AG09319 (cell line): ENCODE measurements at regions not wholly inside any gene's neighbourhood (a gene's known extent, or its start where the extent isn't known, plus 50 kb on each side); places are given as distances from the start of the nearest gene placed in this dataset.
"Not testable (repeated sequence)": the region's sequence is repeated elsewhere in the genome, so short reads cannot be mapped to it uniquely, and the experiment has no call there.

Source experiments
- DNase-seq: peaks from one replicate; pipeline ENCODE4 v3.0.0-alpha.2; 2010; ENCODE audit warnings: low read depth; ENCODE audit errors: extremely low read depth
- TF ChIP-seq, protein P1 (sequence below): IDR thresholded peaks from 2 replicates; pipeline ENCODE4 v1.5.1; 2011; ENCODE audit warnings: low read depth, mild to moderate bottlenecking, inconsistent platforms, low read length, moderate library complexity

DNA sequence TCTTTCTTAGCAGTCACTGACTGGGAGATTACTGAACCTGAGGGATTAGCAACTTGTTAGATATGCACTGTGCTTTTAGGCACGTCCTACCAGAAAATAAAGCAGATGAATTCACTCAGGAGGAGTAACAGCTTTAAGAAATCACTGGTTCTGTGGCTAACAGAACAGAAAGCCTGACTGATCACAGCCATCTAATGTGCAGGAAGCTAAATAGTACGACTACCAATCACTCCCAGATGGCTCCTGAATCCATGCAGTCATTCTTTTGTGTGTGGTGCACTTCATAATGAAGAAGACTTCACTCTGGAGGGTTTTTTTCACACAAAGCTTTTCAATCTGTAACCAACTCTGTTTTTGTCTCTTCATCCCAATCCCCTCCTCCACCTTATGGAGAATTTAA lies 305.3 kb upstream of the INTU start:
- DNase-seq: no peak
- TF ChIP-seq, protein P1, sequence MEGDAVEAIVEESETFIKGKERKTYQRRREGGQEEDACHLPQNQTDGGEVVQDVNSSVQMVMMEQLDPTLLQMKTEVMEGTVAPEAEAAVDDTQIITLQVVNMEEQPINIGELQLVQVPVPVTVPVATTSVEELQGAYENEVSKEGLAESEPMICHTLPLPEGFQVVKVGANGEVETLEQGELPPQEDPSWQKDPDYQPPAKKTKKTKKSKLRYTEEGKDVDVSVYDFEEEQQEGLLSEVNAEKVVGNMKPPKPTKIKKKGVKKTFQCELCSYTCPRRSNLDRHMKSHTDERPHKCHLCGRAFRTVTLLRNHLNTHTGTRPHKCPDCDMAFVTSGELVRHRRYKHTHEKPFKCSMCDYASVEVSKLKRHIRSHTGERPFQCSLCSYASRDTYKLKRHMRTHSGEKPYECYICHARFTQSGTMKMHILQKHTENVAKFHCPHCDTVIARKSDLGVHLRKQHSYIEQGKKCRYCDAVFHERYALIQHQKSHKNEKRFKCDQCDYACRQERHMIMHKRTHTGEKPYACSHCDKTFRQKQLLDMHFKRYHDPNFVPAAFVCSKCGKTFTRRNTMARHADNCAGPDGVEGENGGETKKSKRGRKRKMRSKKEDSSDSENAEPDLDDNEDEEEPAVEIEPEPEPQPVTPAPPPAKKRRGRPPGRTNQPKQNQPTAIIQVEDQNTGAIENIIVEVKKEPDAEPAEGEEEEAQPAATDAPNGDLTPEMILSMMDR: no peak

DNA sequence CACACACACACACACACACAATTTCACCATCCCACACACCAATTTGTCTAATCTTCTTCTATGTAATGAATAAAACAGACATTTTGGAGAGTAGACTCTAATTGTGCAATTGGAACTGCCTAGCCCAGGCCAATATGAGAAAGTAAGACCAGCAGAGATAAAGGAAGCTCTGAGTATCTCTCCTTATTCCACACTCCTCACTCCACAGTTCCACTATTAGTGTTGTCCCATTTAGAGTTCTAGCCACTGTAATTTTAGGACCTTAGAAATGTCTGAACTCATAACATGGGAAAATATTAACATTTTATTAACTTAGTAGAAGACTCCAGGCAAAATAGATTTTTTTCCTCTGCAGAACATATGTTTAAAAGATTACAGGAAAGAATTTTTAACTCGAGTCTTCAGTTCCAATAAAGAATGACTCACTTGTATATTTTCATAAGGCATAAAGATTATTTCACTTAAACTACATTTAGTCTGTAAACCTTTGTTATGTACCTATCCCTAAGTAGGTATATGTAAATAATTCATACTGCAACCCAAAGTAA lies 297.6 kb upstream of the INTU start:
- DNase-seq: no peak

DNA sequence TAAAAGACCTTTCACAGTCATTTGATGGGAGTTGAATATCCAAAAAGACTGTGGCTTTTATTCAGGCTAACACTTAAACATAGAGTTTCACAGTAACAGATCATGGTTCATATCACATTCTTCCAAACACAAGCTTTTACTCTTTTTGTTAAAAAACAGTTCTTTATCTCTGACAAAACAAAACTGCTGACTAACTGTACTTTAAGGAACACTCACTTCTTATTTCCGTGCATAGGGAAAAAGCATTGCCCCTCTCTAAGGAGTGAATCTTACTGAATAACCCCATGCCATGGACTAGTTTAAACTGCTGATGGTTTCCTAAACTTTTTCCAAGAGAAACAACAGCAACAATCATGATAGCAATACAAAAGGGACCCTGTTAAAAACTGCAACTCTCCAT lies 297.0 kb upstream of the INTU start:
- TF ChIP-seq, protein P1: no peak
- no peak for DNase-seq

More for the DNA sequence above, 297.6 kb upstream of the INTU start:
- TF ChIP-seq, protein P1: no peak

DNA sequence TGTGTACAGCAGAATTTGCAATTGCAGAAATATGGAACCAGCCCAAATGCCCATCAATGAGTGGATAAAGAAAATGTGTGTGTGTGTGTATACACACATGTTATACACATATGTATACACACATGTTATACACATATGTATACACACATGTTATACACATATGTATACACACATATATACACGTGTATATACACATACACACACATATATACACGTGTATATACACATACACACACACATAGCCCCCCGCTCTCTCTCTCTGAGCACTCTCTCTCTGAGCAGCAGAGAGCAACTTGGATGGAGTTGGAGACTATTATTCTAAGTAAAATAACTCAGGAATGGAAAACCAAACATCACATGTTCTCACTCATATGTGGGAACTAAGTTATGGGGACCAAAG lies 289.6 kb upstream of the INTU start:
- not testable (repeated sequence) for DNase-seq

DNA sequence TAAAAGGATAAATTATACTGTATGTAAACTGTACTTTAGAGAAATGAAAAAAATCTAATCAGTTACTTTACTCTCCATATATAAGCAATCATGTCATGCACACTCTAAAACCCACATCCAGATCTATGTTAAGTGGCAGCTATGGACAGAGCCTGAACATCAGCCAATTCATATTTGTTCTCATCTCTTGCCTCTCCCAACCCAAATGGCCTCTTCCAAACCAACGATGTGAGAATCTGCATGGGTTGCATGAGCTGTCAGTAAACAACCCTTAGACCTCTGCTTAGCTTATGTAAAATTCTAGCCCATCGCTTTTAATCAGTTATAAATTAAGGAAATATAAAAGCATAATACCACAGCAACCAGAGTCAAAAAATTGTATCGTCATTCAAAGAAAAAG lies 288.7 kb upstream of the INTU start:
- no peak for DNase-seq
- TF ChIP-seq, protein P1: no peak

DNA sequence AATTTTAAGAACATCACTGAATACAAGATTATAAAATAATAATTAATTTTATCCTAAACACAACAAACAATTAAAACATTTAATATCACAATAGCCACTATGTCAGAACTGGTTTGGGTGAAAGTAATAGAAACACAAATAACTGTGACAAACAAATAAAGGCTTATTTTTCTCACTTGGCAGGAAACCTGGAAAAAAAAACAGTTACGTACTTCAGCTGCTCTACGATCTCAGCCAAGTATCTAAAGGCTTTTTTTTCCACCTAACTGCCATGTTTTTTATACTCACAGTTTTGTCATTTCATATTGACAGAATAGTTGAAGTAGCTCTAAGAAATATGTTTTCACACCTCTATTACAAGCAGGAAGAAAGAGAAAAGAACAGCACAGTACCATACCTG lies 284.8 kb upstream of the INTU start:
- TF ChIP-seq, protein P1: no peak
- DNase-seq: no peak

DNA sequence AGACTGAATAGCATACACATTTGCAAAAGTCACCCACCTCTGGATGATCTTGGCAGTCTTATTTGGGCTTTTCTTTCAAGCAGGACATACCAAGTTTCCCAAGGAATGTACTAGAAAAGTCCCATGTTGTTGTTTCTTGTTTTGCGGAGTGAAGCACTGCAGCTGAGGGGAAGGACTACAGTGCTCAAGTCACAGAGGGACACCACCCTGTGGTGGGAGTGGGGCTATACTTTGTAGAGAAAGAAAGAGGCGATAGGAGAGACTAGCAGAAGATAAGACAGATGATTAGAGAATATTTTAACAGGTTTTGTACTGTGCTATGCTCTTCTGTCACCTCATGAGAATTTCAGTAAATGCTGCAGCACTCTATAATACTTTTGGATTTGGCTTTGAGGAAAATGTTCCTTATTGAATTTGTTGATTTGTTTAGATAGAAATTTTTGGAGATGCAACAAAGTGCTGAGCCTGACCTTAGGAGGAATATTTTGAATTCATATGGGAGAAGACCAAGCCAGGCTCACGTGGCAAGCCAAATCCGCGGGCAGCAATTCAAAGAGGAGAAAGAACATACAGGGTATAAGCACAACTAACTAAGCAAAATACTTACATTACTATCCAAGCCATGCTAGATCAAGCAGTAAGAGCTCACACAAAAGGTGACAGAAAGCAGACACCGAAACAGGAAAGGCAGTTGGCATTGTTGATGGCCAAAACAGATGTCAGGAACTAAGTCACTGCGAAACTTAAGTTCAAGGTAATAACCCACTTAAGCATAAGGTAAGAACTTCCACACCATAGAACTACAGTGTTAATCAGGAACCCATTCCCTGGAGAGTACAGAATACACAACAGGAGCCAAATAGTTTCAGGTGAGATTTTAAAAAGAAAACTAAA lies 280.3 kb upstream of the INTU start:
- no peak for DNase-seq
- TF ChIP-seq, protein P1: no peak
